Neural crest cell (in vitro differentiated cells): ENCODE measurements at regions not wholly inside any gene's neighbourhood (a gene's known extent, or its start where the extent isn't known, plus 50 kb on each side); places are given as distances from the start of the nearest gene placed in this dataset.

ENCODE experiments used
- DNase-seq: peaks from one replicate; pipeline ENCODE4 v3.0.0; 2021; ENCODE audit warnings: low read depth, mixed read lengths, low spot score
- H3K27ac Mint-ChIP-seq: one replicate; pipeline ENCODE4 v1.8.0; 2021; ENCODE audit warnings: mild to moderate bottlenecking, mixed read lengths; ENCODE audit not compliant: unreplicated experiment
- H3K27me3 Mint-ChIP-seq: 2 replicates; pipeline ENCODE4 v1.8.0; 2021; ENCODE audit warnings: low read depth, mild to moderate bottlenecking, mixed read lengths
- H3K36me3 Mint-ChIP-seq: 2 replicates; pipeline ENCODE4 v1.8.0; 2021; ENCODE audit warnings: low read depth, mild to moderate bottlenecking, mixed read lengths
- H3K4me1 Mint-ChIP-seq: 2 replicates; pipeline ENCODE4 v1.8.0; 2021; ENCODE audit warnings: mixed read lengths
- H3K4me3 Mint-ChIP-seq: one replicate; pipeline ENCODE4 v1.8.0; 2021; ENCODE audit warnings: mild to moderate bottlenecking, mixed read lengths
- H3K9me3 Mint-ChIP-seq: 2 replicates; pipeline ENCODE4 v1.8.0; 2021; ENCODE audit warnings: mixed read lengths
- CTCF ChIP-seq: fragments of 200-600 bp; sonication (generic); conservative IDR thresholded peaks from 2 replicates; pipeline ENCODE4 v1.5.0; 2021; ENCODE audit warnings: antibody characterized with exemption, mild to moderate bottlenecking

GRCh38 chr9:93857528-93857927 lies 97.6 kb downstream of the BARX1 start:
- Mint-ChIP-seq H3K9me3 (peaks cover 3% of the 10 kb centered on the region), H3K4me3 (no peak overlapping the region), H3K27me3 (peaks cover 14% of the 10 kb centered on the region), H3K4me1 (no peaks in the 10 kb centered on the region), H3K27ac (no peak overlapping the region), H3K36me3 (no peaks in the 10 kb centered on the region)
- no peak for DNase-seq
- no peak for TF ChIP-seq CTCF

- H3K4me3 Mint-ChIP-seq, result no peak overlapping the region
- no peaks in the 10 kb centered on the region for H3K4me1 Mint-ChIP-seq
- no peak for TF ChIP-seq CTCF
- no peak for DNase-seq
- no peak overlapping the region for H3K27ac Mint-ChIP-seq
- H3K27me3 Mint-ChIP-seq, result peaks cover 34% of the 10 kb centered on the region
- H3K9me3 Mint-ChIP-seq, result peaks cover 3% of the 10 kb centered on the region
- H3K36me3 Mint-ChIP-seq, result no peaks in the 10 kb centered on the region
Measured at GRCh38 chr9:93852728-93853127, 102.4 kb downstream of the BARX1 start.

- Mint-ChIP-seq H3K36me3 (no peaks in the 10 kb centered on the region), H3K4me3 (no peak overlapping the region), H3K4me1 (no peaks in the 10 kb centered on the region), H3K27me3 (peaks cover 38% of the 10 kb centered on the region), H3K9me3 (peaks cover 8% of the 10 kb centered on the region), H3K27ac (no peak overlapping the region)
- TF ChIP-seq CTCF, result no peak
- no peak for DNase-seq
Measured at GRCh38 chr9:93846349-93846748, 108.8 kb downstream of the BARX1 start.

- no peaks in the 10 kb centered on the region for H3K4me1 Mint-ChIP-seq
- H3K27ac Mint-ChIP-seq, result no peak overlapping the region
- peaks cover 8% of the 10 kb centered on the region for H3K9me3 Mint-ChIP-seq
- H3K36me3 Mint-ChIP-seq, result no peaks in the 10 kb centered on the region
- H3K27me3 Mint-ChIP-seq, result peaks cover 26% of the 10 kb centered on the region
- no peak overlapping the region for H3K4me3 Mint-ChIP-seq
- DNase-seq, result no peak
- no peak for TF ChIP-seq CTCF
Measured at GRCh38 chr9:93843396-93843795, 111.8 kb downstream of the BARX1 start.

- H3K27me3 Mint-ChIP-seq, result peaks cover 18% of the 10 kb centered on the region
- TF ChIP-seq CTCF, result no peak
Measured at GRCh38 chr9:93830606-93831005, 124.5 kb downstream of the BARX1 start.

GRCh38 chr9:93830012-93830596 lies 125.1 kb downstream of the BARX1 start:
- Mint-ChIP-seq H3K4me1 (no peaks in the 10 kb centered on the region), H3K36me3 (no peaks in the 10 kb centered on the region), H3K4me3 (no peak overlapping the region), H3K27ac (peak overlapping the region; percentile 57), H3K9me3 (peaks cover 9% of the 10 kb centered on the region), H3K27me3 (peaks cover 18% of the 10 kb centered on the region)
- DNase-seq, result no peak
- TF ChIP-seq CTCF, result no peak

More at GRCh38 chr9:93830606-93831005, 124.5 kb downstream of the BARX1 start:
- DNase-seq, result no peak
- H3K4me3 Mint-ChIP-seq, result no peak overlapping the region
- H3K9me3 Mint-ChIP-seq, result peaks cover 9% of the 10 kb centered on the region
- no peaks in the 10 kb centered on the region for H3K4me1 Mint-ChIP-seq
- H3K36me3 Mint-ChIP-seq, result no peaks in the 10 kb centered on the region
- H3K27ac Mint-ChIP-seq, result peak overlapping the region; percentile 57
